Activated naive CD8-positive, alpha-beta T cell treated with anti-CD3 and anti-CD28 coated beads, Interleukin-2, amount 50 U/mL, for 24 hours (primary cell): ENCODE measurements at regions not wholly inside any gene's neighbourhood (a gene's known extent, or its start where the extent isn't known, plus 50 kb on each side); places are given as distances from the start of the nearest gene placed in this dataset.

Source experiments
- ATAC-seq: fragments of 150-1000 bp; cut with Tn5 transposase; one replicate; pipeline ENCODE4 v1.10.0; 2021
- DNase-seq: peaks from one replicate; pipeline ENCODE4 v3.0.0; 2021
- H3K27ac Mint-ChIP-seq: one replicate; pipeline ENCODE4 v1.8.0; 2021; ENCODE audit warnings: mild to moderate bottlenecking, mixed read lengths
- H3K27me3 Mint-ChIP-seq: one replicate; pipeline ENCODE4 v1.8.0; 2021; ENCODE audit warnings: mixed read lengths
- H3K36me3 Mint-ChIP-seq: one replicate; pipeline ENCODE4 v1.8.0; 2021; ENCODE audit warnings: low read depth, mixed read lengths
- H3K4me1 Mint-ChIP-seq: one replicate; pipeline ENCODE4 v1.8.0; 2021; ENCODE audit warnings: mixed read lengths
- H3K4me3 Mint-ChIP-seq: one replicate; pipeline ENCODE4 v1.8.0; 2021; ENCODE audit warnings: mild to moderate bottlenecking, moderate library complexity, mixed read lengths
- H3K9me3 Mint-ChIP-seq: one replicate; pipeline ENCODE4 v1.8.0; 2021; ENCODE audit warnings: mixed read lengths

- H3K9me3 Mint-ChIP-seq: no peaks in the 10 kb centered on the region
- H3K27me3 Mint-ChIP-seq: no peaks in the 10 kb centered on the region
- no peaks in the 10 kb centered on the region for H3K36me3 Mint-ChIP-seq
- H3K27ac Mint-ChIP-seq: no peak overlapping the region
- no peak for ATAC-seq
- no peak overlapping the region for H3K4me3 Mint-ChIP-seq
- H3K4me1 Mint-ChIP-seq: no peaks in the 10 kb centered on the region
- no peak for DNase-seq
Observed at GRCh38 chr1:234710381-234710780, 100.4 kb upstream of the IRF2BP2 start.

GRCh38 chr1:234709473-234710228 is 99.7 kb upstream of the IRF2BP2 start:
- Mint-ChIP-seq H3K27me3 (no peaks in the 10 kb centered on the region), H3K9me3 (no peaks in the 10 kb centered on the region), H3K27ac (no peak overlapping the region), H3K4me1 (no peaks in the 10 kb centered on the region), H3K36me3 (no peaks in the 10 kb centered on the region), H3K4me3 (no peak overlapping the region)
- DNase-seq: no peak
- ATAC-seq: no peak

- no peaks in the 10 kb centered on the region for H3K4me1 Mint-ChIP-seq
Observed at GRCh38 chr1:234708700-234709395, 98.9 kb upstream of the IRF2BP2 start.

GRCh38 chr1:234707641-234708040 is 97.7 kb upstream of the IRF2BP2 start:
- H3K9me3 Mint-ChIP-seq: no peaks in the 10 kb centered on the region
- no peak overlapping the region for H3K4me3 Mint-ChIP-seq
- H3K27ac Mint-ChIP-seq: no peak overlapping the region
- H3K27me3 Mint-ChIP-seq: no peaks in the 10 kb centered on the region
- H3K4me1 Mint-ChIP-seq: no peaks in the 10 kb centered on the region
- no peak for DNase-seq
- ATAC-seq: no peak
- no peaks in the 10 kb centered on the region for H3K36me3 Mint-ChIP-seq

More at GRCh38 chr1:234708700-234709395, 98.9 kb upstream of the IRF2BP2 start:
- ATAC-seq (no peak), DNase-seq (no peak)
- H3K27me3 Mint-ChIP-seq: no peaks in the 10 kb centered on the region
- no peak overlapping the region for H3K27ac Mint-ChIP-seq
- no peaks in the 10 kb centered on the region for H3K36me3 Mint-ChIP-seq
- H3K4me3 Mint-ChIP-seq: no peak overlapping the region
- H3K9me3 Mint-ChIP-seq: no peaks in the 10 kb centered on the region

GRCh38 chr1:234706931-234707330 is 97.0 kb upstream of the IRF2BP2 start:
- ATAC-seq (no peak), DNase-seq (no peak)
- Mint-ChIP-seq H3K27me3 (no peaks in the 10 kb centered on the region), H3K4me3 (no peak overlapping the region), H3K36me3 (no peaks in the 10 kb centered on the region), H3K9me3 (no peaks in the 10 kb centered on the region), H3K4me1 (no peaks in the 10 kb centered on the region), H3K27ac (no peak overlapping the region)

- ATAC-seq: no peak
- H3K9me3 Mint-ChIP-seq: no peaks in the 10 kb centered on the region
- no peaks in the 10 kb centered on the region for H3K4me1 Mint-ChIP-seq
- no peak for DNase-seq
- H3K4me3 Mint-ChIP-seq: no peak overlapping the region
- no peaks in the 10 kb centered on the region for H3K27me3 Mint-ChIP-seq
- no peak overlapping the region for H3K27ac Mint-ChIP-seq
- no peaks in the 10 kb centered on the region for H3K36me3 Mint-ChIP-seq
Observed at GRCh38 chr1:234706199-234706598, 96.2 kb upstream of the IRF2BP2 start.

- H3K4me3 Mint-ChIP-seq: no peak overlapping the region
- no peak for DNase-seq
- H3K36me3 Mint-ChIP-seq: no peaks in the 10 kb centered on the region
- H3K4me1 Mint-ChIP-seq: no peaks in the 10 kb centered on the region
- no peaks in the 10 kb centered on the region for H3K9me3 Mint-ChIP-seq
- no peak overlapping the region for H3K27ac Mint-ChIP-seq
- no peaks in the 10 kb centered on the region for H3K27me3 Mint-ChIP-seq
- no peak for ATAC-seq
Observed at GRCh38 chr1:234705615-234706014, 95.6 kb upstream of the IRF2BP2 start.

- H3K4me1 Mint-ChIP-seq: peaks cover 6% of the 10 kb centered on the region
- no peak for ATAC-seq
- H3K27me3 Mint-ChIP-seq: no peaks in the 10 kb centered on the region
- no peak overlapping the region for H3K4me3 Mint-ChIP-seq
- no peaks in the 10 kb centered on the region for H3K36me3 Mint-ChIP-seq
- H3K27ac Mint-ChIP-seq: peak overlapping the region; percentile 24
- DNase-seq: no peak
- H3K9me3 Mint-ChIP-seq: no peaks in the 10 kb centered on the region
Observed at GRCh38 chr1:234704106-234704887, 94.3 kb upstream of the IRF2BP2 start.

GRCh38 chr1:234702342-234703000 is 92.5 kb upstream of the IRF2BP2 start:
- Mint-ChIP-seq H3K9me3 (no peaks in the 10 kb centered on the region), H3K27ac (no peak overlapping the region), H3K4me1 (peaks cover 6% of the 10 kb centered on the region), H3K27me3 (no peaks in the 10 kb centered on the region), H3K4me3 (no peak overlapping the region), H3K36me3 (no peaks in the 10 kb centered on the region)
- DNase-seq (no peak), ATAC-seq (no peak)

- no peak for ATAC-seq
Observed at GRCh38 chr1:234701737-234702341, 91.9 kb upstream of the IRF2BP2 start.

GRCh38 chr1:234699795-234700665 is 90.1 kb upstream of the IRF2BP2 start:
- H3K27me3 Mint-ChIP-seq: no peaks in the 10 kb centered on the region
- no peak overlapping the region for H3K27ac Mint-ChIP-seq
- H3K9me3 Mint-ChIP-seq: no peaks in the 10 kb centered on the region
- DNase-seq (no peak), ATAC-seq (peak; percentile 74)
- peaks cover 16% of the 10 kb centered on the region for H3K4me1 Mint-ChIP-seq
- no peaks in the 10 kb centered on the region for H3K36me3 Mint-ChIP-seq
- H3K4me3 Mint-ChIP-seq: no peak overlapping the region

More at GRCh38 chr1:234701737-234702341, 91.9 kb upstream of the IRF2BP2 start:
- no peak overlapping the region for H3K27ac Mint-ChIP-seq
- H3K36me3 Mint-ChIP-seq: no peaks in the 10 kb centered on the region
- no peak for DNase-seq
- H3K4me1 Mint-ChIP-seq: peaks cover 7% of the 10 kb centered on the region
- no peak overlapping the region for H3K4me3 Mint-ChIP-seq
- H3K9me3 Mint-ChIP-seq: no peaks in the 10 kb centered on the region
- H3K27me3 Mint-ChIP-seq: no peaks in the 10 kb centered on the region

- no peak for DNase-seq
- ATAC-seq: no peak
- Mint-ChIP-seq H3K27ac (no peak overlapping the region), H3K36me3 (no peaks in the 10 kb centered on the region), H3K27me3 (no peaks in the 10 kb centered on the region), H3K9me3 (no peaks in the 10 kb centered on the region), H3K4me1 (peaks cover 16% of the 10 kb centered on the region), H3K4me3 (no peak overlapping the region)
Observed at GRCh38 chr1:234698686-234699085, 88.7 kb upstream of the IRF2BP2 start.

GRCh38 chr1:234697741-234698140 is 87.8 kb upstream of the IRF2BP2 start:
- Mint-ChIP-seq H3K27ac (no peak overlapping the region), H3K36me3 (no peaks in the 10 kb centered on the region), H3K4me3 (no peak overlapping the region), H3K4me1 (peaks cover 16% of the 10 kb centered on the region), H3K9me3 (no peaks in the 10 kb centered on the region), H3K27me3 (no peaks in the 10 kb centered on the region)
- no peak for DNase-seq
- ATAC-seq: no peak
